NB4 (cell line): ENCODE measurements at regions not wholly inside any gene's neighbourhood (a gene's known extent, or its start where the extent isn't known, plus 50 kb on each side); places are given as distances from the start of the nearest gene placed in this dataset.
"Not testable (repeated sequence)": the region's sequence is repeated elsewhere in the genome, so short reads cannot be mapped to it uniquely, and the experiment has no call there.

Experiments
- DNase-seq: peaks from one replicate; pipeline ENCODE4 v3.0.0; 2010; ENCODE audit warnings: low read depth
- H3K4me3 ChIP-seq: one replicate; pipeline ENCODE4 v1.5.1; 2011; ENCODE audit warnings: mild to moderate bottlenecking, low read depth, low read length, moderate library complexity
- CTCF ChIP-seq: IDR thresholded peaks from one replicate; pipeline ENCODE4 v1.5.1; 2012; ENCODE audit warnings: low read depth, low read length
- MAX ChIP-seq: IDR thresholded peaks from 2 replicates; pipeline ENCODE4 v1.6.1; 2011; ENCODE audit warnings: low read depth, low read length
- MYC ChIP-seq: IDR thresholded peaks from 2 replicates; pipeline ENCODE4 v1.6.1; 2011; ENCODE audit warnings: low read depth, low read length
- POLR2A ChIP-seq: IDR thresholded peaks from 2 replicates; pipeline ENCODE4 v1.6.1; 2011; ENCODE audit warnings: mild to moderate bottlenecking; ENCODE audit not compliant: insufficient read length; ENCODE audit errors: extremely low read depth

- DNase-seq = no peak
- TF ChIP-seq POLR2A (no peak), MAX (no peak), MYC (no peak), CTCF (no peak)
- H3K4me3 ChIP-seq = no peak overlapping the region
Observed at GRCh38 chr6:150503041-150503440, 96.6 kb upstream of the PLEKHG1 start.

- no peak for TF ChIP-seq CTCF
- TF ChIP-seq POLR2A = no peak
- TF ChIP-seq MYC = no peak
- TF ChIP-seq MAX = no peak
- no peak overlapping the region for H3K4me3 ChIP-seq
- DNase-seq = no peak
Observed at GRCh38 chr6:150503586-150504339, 95.9 kb upstream of the PLEKHG1 start.

- not testable (repeated sequence) for DNase-seq, H3K4me3 ChIP-seq
Observed at GRCh38 chr6:150507361-150507760, 92.3 kb upstream of the PLEKHG1 start.

GRCh38 chr6:150510576-150510975 is 89.1 kb upstream of the PLEKHG1 start:
- no peak overlapping the region for H3K4me3 ChIP-seq
- no peak for DNase-seq
- no peak for TF ChIP-seq MYC
- TF ChIP-seq POLR2A = no peak
- no peak for TF ChIP-seq MAX
- TF ChIP-seq CTCF = no peak

- TF ChIP-seq MAX (no peak), MYC (no peak), POLR2A (no peak), CTCF (no peak)
- DNase-seq = no peak
- no peak overlapping the region for H3K4me3 ChIP-seq
Observed at GRCh38 chr6:150511313-150511712, 88.4 kb upstream of the PLEKHG1 start.

GRCh38 chr6:150514806-150515380 is 84.8 kb upstream of the PLEKHG1 start:
- TF ChIP-seq CTCF (no peak), MYC (no peak), MAX (no peak)
- DNase-seq = no peak
- no peak overlapping the region for H3K4me3 ChIP-seq
